GM12872 (cell line): ENCODE measurements at regions not wholly inside any gene's neighbourhood (a gene's known extent, or its start where the extent isn't known, plus 50 kb on each side); places are given as distances from the start of the nearest gene placed in this dataset.

Source experiments
- TF ChIP-seq, protein P1 (sequence below): IDR thresholded peaks from 3 replicates; pipeline ENCODE4 v1.5.1; 2011; ENCODE audit warnings: low read depth, mild to moderate bottlenecking, low read length, moderate library complexity; ENCODE audit not compliant: insufficient read depth

DNA sequence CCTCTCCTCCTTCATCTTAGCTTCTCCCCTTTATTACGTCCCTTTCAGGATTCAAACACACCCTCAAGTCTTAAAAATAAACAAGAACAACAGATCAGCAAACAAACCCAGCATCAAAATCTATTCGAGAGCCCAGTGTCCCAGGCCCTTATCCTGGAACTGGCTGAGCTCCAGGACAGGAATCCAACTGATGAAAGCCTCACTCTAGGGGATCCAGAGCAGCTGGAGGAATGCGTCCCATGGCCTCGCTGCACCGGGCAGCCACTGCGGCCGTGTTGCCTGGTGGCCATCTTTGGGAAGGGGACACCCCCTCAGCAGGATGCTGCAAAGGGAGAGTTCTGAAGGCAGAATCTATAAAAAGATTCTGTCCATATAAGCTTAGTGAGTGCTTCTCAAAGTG, 156.5 kb upstream of the BMPER start:
- TF ChIP-seq, protein P1, sequence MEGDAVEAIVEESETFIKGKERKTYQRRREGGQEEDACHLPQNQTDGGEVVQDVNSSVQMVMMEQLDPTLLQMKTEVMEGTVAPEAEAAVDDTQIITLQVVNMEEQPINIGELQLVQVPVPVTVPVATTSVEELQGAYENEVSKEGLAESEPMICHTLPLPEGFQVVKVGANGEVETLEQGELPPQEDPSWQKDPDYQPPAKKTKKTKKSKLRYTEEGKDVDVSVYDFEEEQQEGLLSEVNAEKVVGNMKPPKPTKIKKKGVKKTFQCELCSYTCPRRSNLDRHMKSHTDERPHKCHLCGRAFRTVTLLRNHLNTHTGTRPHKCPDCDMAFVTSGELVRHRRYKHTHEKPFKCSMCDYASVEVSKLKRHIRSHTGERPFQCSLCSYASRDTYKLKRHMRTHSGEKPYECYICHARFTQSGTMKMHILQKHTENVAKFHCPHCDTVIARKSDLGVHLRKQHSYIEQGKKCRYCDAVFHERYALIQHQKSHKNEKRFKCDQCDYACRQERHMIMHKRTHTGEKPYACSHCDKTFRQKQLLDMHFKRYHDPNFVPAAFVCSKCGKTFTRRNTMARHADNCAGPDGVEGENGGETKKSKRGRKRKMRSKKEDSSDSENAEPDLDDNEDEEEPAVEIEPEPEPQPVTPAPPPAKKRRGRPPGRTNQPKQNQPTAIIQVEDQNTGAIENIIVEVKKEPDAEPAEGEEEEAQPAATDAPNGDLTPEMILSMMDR: no peak

DNA sequence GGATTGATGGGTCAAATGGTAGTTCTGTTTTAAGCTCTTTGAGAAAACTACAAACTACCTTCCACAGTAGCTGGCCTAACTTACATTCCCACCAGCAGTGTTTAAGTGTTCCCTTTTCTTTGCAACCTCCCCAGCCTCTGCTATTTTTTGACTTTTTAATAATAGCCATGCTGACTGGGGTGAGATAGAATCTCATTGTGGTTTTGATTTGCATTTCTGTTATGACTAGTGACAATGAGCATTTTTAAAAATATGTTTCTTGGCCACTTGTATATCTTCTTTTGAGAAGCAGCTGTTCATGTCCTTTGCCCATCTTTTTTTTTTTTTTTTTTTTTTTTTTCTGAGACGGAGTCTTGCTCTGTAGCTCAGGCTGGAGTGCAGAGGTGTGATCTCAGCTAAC, 155.2 kb upstream of the BMPER start:
- TF ChIP-seq, protein P1: no peak

DNA sequence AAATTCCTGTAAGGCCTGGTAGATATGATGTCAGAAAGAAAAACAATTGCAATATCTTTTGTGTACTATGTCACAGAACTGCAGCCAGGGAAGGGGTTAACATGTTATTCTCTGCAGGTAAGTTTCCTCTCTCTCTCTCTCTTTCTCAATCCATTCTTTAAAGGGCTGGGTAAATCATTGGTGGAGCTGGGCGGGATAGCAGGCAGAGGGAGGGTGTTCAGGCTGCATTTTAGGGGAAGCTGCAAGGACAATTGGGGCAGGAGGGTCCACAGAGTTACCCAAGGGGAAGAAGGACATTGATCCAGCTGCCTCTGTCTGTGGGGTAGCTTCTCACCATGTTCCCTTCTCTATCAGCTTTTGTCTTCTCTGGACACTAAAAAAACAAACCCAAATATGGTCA, 153.9 kb upstream of the BMPER start:
- TF ChIP-seq, protein P1: no peak

DNA sequence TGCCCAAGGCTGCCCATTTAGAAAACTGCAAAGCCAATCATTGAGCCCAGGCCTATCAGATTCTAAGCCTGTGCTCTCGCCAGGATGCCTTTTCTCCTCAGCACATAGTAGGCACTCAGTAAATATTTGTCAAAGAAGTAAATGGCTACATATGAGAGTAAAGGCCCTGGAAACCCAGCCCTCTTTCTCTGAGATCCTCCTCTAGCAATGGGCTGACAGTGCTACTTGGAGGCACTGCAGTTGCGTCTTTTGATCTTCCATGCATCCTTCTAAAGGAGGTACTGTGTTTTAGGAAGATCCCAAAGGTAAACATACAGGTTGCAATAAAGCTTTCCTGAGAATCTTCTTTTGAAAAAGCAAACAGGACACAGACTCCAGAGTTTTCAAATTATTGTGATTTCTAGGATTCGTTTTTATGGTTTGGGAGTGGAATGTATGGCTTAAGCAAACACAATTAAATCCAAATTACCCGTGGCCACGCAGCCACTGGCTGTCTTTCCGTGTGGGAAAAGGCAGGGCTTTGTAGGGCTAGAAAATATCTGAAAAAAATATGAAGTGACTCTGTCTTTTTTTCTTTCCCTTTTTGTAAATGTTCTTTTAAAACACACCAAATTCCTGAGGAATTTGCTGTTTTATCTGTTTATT, 151.3 kb upstream of the BMPER start:
- TF ChIP-seq, protein P1: no peak

DNA sequence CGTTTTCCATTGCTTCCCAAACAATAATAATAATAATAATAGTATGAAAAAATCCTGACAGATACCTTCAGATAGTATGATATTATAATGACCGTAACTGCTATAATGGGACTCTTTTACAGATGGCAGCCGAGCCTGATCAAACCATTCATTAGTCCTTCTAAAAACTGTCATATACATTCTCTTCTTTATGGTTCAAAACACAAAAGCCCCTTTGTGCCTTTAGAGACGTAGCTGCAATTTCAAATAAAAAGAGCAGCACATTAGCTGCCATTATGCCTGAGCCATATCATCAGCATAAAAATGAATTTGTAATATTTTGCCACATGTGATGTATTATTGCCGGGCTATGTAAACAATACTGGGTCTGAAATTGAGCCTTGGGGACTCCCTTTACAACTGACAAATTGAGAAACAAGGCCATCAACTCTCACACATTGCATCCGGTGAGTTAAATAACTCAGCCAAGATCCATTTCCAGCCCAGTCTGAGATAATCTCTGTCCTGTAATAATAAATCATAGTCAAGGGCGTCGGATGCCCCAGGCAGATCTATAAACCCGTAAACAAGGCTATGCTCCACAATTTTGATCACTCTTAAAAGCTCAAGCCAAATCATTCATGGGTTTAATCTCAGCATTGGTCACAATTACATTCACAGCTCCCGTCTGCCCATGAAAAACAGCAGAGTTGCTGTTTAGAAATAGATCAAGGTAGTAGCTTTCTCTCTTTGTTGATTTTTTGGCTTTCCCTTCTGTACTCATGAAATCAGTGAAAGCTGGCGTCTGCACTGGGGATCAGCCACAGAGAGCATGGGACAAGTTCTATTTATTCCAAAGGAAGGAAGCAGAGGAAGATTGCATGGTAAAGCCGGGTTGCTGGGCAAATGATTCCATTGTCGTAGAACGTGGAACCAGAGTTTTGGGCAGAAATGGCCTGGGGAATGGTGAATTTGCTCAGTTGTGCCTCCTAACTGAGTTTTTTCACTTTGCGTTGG, 150.1 kb upstream of the BMPER start:
- TF ChIP-seq, protein P1: no peak

DNA sequence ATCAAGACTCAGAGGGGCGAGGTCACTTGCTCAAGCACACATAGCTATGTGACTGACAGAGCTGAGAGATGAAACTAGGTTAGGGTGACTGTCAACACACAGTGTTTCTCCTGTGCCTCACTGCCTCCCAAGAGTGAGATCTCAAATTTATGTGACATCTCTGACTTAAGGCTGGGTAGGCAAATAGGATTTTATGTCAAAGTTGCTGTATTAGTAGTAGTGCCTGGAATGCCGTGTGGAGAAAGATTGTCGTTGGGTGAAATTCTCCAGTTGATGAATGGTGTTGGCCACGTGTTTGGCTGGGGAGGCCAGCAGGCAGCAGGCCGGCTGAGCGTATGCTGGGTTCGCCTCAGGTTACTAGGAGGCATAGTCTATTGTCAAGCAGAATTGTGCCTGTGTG, 148.3 kb upstream of the BMPER start:
- TF ChIP-seq, protein P1: no peak

DNA sequence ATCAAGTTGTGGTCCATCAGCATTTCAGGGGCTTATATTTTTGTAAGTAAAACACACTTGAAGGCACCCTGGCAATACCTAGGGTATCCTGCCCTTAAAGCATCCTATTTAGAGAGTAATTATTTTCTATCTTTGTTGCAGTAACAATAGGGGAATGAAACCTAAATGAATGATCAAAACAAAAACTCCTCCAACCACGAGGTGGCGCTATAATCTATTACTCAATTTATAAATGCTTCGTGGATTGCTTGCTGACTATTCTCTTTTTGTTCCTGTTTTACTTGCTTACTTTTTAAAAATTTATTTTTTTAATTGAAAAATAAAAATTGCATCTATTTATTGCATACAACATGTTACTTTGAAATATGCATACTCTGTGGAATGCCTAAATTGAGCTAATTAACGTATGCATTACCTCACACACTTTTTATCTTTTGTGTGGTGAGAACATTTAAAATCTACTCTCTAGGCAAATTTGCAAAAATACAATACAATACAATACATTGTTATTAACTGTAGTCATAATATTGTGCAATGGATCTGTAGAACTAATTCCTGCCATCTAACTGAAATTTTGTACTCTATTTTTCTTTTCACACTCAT, 147.7 kb upstream of the BMPER start:
- TF ChIP-seq, protein P1: peak; percentile 60
